NCI-H146 (cell line): ENCODE measurements at regions not wholly inside any gene's neighbourhood (a gene's known extent, or its start where the extent isn't known, plus 50 kb on each side); places are given as distances from the start of the nearest gene placed in this dataset.

ENCODE experiments used
- DNase-seq: peaks from one replicate; lab custom pipeline; 2025; lab: John Stamatoyannopoulos, UW

DNA sequence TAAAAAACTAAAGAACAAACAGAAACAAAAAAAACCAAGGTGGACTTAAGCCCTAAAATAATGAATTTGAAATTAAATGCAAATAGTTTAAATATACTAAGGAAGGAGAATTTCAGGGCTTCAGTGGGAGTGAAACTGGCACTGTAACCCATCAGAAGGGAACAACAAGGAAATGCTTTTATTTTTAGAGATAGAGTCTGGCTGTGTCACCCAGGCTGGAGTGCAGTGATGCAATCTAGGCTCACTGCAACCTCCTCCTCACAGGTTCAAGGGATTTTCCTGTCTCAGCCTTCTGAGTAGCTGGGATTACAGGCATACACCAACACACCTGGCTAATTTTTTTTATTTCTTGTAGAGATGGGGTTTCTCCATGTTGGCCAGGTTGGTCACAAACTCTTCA is 625.2 kb upstream of the CDH8 start:
- no peak for DNase-seq

DNA sequence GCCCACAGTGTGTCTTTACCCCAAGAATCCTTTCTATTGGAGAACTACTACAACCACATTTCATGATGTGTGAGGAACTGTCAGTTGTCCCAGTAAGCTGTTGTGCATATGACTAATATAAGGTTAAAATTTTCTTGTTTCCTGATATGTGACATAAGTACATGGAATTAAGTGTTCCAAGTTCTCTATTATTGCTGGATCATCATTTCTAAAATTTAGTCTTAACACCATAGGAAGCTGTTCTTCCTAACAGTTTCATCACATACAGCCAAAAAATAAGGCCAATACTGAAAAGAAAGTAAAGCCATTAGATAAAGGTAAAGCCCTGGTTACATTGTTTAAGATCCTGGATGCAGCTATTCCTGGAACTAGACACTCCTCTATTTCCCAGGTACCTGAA is 620.9 kb upstream of the CDH8 start:
- DNase-seq: no peak

DNA sequence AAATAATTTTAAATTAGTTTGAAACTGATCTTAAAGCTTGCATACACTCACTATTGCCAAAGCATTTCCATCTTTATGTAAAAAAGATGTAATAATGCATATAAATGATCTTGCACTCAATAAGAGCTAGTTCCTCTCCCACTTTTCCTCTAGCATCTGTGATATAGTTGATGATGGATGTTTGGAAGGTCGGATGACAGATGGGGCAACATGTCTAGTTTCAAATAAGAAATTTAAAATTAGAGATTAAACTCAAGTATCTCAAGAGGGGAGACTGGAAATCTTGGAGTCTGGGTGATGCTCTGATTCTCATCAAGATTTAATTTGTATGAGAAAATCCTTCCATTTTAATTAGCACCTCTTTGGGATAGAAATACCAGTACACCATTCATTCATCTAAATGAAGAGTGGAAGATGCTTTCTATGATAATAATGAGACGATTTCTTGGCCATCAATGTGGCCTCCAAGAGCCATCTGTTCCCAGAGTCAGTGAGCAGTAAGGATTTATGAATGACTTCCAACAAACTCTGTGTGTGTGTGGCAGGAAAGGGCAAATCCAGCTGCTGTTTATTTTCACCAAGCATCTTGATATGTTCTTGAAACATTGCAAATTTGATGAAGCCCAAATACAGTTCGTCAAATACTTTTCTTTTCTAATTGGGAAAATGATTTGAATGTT is 616.3 kb upstream of the CDH8 start:
- no peak for DNase-seq

DNA sequence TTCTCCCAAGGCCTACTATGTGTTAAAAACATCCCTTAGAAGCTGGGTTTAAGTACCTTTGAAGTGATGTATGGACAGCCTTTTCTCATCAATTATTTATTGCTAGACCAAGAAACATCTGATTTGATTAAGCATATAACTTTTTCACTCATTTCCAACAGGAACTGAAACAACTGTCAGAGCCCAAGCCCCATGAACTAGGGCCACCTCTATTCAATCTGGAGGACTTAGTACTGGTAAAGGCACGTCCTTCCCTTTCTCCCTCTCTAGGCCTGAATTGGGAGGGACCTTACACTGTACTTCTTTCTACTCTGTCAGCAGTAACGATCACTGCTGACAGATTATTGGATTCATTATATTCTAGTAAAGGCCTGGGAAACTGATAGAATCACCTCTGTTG is 612.0 kb upstream of the CDH8 start:
- no peak for DNase-seq

DNA sequence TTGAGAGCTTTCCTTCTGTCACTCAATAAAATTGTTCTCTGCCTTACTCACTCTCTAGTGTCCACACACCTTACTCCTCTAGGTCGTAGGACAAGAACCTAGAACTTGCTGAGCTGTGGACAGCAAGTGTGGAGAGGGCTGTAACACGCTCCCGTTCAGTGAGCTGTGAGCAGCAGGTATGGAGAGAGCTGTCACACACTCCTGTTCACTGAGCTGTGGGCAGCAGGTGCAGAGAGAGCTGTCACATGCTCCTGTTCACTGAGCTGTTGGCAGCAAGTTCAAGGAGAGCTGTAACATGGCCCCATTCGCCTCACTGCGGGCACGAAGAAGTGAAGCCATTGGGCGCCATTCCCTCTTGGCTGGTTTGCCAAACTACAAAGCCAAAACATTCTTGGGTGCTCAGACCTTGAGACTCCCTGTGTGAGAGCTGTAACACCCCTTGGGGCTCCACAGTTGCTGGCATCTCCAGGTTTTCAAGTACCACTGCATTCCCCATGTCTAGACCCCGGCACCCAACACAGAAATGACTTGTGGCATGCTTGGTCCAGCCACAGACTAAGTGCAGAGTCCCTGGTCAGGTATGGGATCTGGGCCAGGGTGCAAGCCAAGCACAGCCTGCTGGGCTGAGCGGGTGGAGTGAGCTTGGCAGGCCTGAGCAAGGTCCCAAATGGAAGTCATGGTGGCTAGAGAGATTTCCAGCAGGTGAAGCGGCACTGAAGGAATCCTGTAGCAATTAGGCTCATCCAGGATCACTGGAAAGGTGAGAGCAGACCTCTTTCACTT is 608.0 kb upstream of the CDH8 start:
- DNase-seq: no peak

DNA sequence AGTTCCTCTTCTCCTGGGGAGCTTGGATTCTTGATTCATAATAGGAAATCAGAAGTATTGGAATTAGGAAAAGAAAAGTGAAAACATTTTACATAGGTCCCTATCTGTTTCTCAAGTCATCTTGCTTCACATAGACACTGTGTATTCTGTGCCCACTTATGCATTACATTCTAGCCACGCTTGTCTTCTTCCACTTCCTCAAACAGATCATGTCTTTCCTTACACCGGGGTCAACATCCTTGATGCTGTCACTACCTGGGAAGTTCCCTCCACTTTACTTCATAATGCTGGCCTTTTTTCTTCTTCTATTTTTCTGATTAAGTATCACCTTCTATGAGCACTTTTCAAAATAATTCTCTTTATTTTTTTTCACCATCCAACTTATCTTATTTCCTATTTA is 606.4 kb upstream of the CDH8 start:
- DNase-seq: no peak

DNA sequence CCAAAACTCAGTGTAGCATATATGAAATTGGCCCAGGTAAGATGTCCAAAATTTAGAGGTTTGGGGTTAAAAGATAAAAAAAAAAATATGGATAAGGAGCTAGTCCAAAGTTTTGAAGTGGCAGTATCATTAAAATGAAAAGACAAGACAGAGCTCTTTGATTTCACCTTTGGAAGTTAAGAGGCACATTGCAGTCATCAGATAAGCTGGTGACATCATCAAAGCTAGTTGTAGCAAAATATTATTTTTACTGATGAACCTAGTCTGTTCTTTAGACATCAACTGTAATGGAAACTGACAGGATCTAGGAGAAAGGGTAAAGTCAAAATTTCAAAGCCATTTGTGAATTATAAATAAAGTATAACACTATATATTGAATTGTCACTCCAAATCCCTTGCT is 603.7 kb upstream of the CDH8 start:
- DNase-seq: no peak

DNA sequence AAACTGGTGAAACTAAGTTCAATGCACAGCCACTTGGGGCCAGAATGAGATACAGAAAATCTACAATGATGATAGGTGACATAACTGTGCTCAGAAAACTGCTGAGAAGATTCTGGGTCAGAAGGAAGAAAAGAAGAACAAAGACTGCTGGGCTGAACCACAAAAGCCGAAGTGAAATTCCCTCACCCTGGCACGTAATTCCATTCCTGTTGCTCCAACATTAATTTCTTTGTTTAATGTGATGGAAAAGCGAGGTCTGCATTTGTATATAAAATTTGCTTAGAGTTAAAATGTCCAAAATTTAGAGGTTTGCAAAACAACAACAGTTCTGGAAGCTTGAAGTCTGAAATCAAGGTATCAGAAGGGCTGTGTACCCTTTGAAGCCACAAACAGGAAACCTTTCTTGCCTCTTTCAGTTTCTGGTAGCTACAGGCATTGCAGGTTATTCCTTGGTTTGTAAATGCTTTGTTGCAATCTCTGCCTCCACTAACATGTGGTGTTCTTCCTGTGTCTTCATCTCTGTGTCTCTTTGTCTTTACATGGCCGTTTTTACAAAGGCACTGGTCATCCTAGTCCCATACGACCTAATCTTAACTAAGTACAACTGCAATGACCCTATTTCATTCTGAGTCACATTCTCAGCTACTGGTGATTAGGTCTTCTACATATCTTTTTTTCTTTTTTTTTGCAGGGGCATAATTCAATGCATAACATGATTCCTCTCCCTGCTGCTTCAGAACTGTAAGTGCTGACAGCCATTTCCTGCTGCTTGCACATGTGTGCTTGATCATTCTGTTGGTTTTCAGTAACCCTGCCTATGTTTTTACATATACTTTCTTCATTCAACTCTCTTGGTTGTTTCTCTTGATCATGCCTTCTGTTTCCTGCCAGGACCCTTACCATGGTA is 603.0 kb upstream of the CDH8 start:
- DNase-seq: no peak

DNA sequence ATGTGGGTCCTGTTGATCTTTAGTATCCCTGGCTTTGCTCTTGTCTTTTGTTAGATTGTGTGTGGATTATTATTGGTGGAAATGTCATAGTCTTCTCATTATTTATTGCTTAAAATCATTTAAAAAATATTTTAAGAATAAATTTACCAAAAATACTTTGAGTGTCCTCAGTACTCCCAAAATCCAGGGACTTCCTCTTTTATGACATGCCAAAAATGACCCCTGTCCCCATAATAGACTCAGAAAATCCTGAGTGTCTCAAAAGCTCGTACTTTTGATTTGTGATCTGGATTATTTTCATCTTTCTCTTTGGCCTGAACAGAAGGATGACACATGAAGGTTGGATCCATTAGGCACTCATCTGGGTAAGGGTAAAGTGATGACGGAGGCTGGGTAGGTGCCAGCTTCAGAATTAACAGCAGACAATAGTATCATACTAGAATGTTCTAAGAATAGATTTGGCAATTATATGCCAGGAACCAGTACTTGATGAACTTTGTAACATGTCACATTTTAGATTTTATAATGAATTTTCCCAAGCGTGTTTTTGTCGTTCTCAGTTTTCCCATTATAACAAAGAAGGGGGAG is 602.2 kb upstream of the CDH8 start:
- DNase-seq: no peak

DNA sequence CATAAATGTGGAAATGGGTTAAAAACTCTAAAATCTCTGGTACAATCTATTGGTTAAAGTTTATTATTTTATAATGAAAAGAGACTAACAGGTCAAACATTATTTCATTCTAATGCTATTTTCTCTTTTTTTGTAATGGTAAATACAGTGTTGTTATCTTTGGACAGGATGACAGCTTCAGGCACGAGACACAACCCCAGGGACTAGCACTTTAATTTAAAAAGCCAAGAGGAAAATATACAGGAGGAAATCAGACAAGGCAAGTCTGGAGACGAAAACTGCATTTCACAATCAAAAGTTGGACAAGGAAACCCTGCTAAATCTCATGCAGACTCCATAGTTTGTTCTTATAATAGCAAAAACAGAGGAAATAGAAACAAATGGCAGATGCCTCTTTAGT is 589.1 kb upstream of the CDH8 start:
- no peak for DNase-seq

DNA sequence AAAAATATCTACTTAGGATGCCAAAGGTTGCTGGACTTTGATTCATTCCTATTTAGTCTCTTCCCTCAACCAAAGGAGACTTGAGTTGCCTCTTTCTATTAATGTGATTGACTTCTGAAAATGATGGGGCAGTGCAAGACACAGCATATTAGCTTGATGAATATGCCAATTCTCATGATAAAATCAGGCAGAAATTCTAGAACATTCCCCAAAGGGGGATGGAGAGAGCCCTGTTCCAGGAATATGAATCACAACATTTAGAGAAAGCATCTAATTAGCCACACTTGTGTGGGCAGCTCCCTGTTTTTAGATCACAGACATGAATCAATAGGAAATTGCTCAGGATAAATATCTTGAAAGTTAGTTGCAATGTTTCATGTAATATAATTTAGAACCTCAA is 584.0 kb upstream of the CDH8 start:
- DNase-seq: no peak

DNA sequence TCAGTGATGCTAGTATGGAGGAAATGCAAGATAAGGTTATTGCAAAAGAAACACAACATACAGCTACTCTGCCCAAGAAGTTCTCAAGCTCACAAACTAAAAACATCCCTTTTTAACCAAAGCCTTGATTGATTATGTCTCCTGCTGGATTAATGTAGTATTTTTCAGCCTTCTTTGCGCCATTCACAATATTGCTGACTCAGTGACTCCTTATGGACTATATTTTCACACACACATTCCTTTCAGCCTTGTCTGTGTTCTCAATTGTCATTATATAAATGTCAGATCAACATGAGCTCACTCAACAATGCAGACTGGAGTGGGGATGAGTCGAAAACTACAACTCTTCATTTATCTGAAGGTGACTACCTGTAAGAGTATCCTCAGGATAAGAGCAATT is 579.3 kb upstream of the CDH8 start:
- DNase-seq: no peak

DNA sequence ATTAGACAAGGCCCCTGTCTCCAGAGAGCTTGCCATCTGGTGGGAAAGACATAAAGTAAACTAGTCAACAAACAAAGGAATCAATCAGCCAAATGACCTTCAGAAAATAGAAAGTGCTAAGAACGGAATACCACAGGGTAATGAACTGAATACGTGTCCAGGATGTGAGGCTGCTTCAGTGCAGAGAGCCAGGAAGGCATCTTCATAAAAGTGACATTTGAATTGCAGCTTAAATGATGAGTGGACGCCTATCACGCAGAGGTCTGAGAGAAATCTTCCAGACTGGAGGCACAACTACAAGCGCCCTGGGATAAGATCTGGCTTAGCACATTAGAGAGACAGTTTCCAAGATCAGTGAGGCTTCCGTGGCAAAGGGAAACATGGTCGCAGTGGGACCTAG is 574.1 kb upstream of the CDH8 start:
- no peak for DNase-seq

DNA sequence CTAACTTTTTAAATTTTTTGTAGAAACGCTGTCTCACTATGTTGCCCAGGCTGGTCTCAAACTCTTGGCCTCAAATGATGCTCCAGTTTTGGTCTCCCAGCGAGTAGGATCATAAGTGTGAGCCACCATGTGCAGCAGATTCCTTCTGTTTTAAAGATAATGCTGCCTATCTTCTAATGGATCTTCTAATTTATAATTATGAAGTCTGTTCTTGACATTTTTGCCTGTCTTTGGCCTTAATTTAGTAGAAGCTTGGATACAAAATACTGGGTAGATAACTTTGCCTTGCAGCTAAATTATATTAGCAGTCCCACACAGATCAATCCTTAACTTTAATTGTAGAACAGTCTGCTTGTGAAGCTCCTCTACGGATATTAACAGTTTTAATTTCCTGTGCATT is 566.6 kb upstream of the CDH8 start:
- DNase-seq: no peak

DNA sequence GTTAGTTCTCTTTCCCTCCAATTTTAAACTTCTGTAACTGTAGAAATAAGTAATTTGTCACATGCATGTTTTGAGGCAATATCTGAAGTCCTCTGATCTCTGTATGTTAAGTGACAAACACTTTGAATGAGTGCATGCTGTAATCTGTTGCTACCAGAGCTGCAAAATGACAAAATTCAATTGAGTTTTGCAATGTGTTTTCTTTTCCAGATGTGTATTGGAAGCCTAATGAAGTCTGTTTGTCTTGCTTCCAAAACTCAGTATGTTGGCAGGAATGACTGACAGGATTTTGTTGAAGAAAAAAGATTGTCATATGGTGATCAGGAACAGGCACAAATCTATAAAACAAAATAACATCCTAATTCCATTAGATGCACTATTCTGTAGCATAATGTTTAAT is 561.6 kb upstream of the CDH8 start:
- no peak for DNase-seq

DNA sequence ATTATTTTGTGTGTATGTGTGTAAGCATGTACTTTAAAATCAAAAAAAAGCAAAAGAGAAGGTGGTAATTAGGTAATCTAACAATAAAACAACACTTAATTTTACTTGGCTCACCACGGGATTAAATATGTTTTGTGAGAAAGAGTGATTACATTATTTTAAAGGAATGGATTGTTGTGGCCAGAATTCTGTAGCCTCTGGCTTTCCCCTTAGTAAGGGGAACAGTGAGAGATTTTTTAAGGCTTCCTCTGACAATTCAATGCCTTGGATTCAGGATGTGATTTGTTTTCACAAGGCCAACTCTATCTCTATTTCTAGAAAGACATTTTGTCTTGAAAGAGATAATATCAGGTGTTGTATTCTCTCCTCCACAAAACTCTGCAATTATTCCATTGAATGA is 560.3 kb upstream of the CDH8 start:
- no peak for DNase-seq

DNA sequence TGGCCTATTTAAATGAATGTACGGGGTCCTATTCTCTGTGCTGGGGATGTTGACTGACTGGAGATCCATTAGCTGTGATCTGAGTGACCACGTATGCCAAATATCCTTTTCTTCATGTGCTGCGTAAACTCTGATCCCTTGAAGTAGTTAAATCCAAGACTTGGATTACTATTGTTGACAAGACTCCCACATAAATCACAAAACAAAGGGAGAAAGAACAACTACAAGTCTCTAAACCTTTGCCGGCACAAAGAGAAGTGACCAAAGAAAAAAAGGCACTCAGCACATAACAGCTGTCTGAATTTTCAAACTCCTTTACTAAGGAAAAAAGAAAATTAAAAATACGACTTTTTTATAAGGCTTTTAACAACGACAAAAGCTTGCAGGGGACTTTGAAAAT is 559.9 kb upstream of the CDH8 start:
- DNase-seq: no peak

DNA sequence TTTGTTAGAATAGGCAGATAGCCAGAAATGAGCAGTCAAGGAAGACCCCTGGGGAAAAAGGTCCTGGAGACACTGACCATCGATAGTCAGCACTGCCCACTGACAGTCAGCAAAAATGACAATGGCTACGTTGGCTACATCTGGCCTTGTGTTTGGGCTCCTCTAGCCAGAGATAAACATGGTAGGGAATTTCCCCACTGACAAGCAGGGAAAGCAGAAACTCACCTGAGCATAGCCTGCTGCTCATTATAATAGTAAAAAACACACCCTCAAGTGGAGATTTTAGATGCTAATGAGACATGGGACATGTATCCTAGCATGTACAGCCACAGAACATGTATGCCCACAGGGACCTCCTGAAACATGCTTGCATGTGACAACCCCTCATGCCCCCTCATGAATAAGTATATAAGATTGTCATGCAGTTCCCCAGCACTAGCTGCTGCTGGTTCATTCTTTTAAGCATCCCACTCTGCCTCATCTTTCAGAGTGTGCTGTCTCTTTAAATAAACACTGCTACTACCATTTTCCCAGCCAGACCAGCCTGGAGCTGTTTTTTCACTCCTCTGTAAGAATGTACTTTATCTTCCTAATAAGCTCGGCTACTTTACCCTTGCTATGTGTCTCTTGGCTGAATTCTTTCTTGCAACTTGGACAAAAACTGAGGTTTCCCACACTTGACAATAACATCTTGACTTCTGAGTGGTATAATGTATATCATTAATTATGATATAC is 550.1 kb upstream of the CDH8 start:
- no peak for DNase-seq

DNA sequence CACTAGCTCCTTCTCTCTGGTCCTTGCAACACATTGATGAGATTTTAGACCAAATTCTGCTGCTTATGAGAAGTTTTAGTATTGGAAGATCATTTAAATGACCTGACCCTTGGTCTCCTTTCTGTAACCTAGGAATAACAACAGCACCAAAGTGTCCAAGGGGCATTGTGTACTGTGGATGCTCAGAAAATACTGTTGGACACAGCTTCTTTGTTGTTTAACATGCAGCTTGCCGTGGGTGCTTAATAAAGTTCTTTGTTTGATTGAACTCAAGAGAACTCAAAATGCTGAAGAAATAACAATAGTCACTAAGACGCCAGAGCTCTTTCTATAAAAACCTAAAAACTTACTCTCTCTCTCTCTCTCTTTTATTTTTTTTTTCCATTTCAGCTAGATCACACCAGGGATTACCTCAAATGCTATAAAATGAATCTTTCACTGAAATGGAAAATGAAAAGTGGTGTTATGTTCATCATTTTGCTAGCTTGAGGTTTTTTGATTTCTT is 548.9 kb upstream of the CDH8 start:
- DNase-seq: no peak

DNA sequence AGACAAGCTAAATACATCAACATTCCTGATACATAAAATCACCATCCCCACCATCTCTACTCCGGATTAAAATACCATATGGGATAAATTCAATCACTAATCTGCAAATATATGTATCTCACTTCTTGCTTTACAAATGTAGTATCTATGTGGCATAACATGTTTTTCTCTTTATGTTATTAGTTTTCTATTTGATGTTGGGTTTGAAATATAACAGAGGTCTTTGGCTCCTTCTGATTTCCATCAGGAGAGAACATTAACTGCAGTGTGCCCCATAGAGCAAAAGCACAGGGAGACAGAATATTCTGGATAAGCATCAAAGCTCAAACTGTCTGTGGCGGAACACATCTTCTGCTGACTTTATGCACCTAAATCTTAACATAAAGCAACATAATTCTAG is 547.2 kb upstream of the CDH8 start:
- DNase-seq: no peak

DNA sequence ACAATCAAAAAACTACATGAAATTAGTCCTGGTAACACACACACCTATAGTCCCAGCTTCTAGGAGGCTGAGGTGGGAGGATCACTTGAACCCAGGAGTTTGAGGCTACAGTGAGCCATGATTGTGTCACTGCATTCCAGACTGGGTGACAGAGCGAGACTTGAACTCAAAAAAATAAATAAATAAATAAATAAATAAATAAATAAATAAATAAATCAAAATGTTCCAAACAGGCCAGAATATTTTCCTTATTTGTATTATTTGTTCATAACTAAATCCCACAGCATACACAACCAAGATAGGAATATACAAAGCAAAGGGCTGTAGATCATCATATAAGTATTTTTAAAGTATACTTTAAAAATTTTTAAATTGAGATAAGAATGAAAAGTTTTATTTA is 537.2 kb upstream of the CDH8 start:
- no peak for DNase-seq

DNA sequence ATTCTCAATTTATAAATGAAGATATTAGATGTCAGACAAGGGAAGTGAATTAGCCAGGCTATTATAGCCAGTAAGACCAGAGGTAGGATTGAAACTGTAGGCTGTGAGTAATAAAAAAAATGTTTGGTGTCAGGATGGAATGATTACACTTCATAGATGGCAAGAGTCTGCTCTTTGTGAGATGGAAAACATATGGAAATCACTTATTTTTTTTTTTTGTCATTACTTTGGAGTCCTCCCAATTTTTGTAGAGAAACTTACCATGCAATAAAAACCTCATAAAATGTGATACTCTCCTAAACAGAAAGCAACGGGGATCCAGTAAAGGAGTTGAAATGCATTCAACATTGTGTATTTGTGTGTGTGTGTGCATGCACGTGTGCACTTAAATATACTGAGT is 532.7 kb upstream of the CDH8 start:
- no peak for DNase-seq
